ENCODE measurements at regions not wholly inside any gene's neighbourhood (a gene's known extent, or its start where the extent isn't known, plus 50 kb on each side); places are given as distances from the start of the nearest gene placed in this dataset.

GRCh38 chr14:86613126-86613525 is 1083.2 kb downstream of the FLRT2 start:
- no peak for TF ChIP-seq Cebpa-rat (IDR thresholded peaks at IDR 0.05)
- H3K27me3 ChIP-seq, result no peaks in the 10 kb centered on the region

GRCh38 chr14:86604561-86604960 is 1074.6 kb downstream of the FLRT2 start:
- no peak for TF ChIP-seq Cebpa-rat (IDR thresholded peaks at IDR 0.05)
- Histone ChIP-seq H3K9me3 (replicated peaks in 1 of 11) (no peaks in the 10 kb centered on the region; a peak in 1 of 22 replicates), H3K4me2 (no peak overlapping the region), H3K9ac (no peak overlapping the region), H3K4me1 (no peaks in the 10 kb centered on the region), H3K36me3 (no peaks in the 10 kb centered on the region), H4K20me1 (no peaks in the 10 kb centered on the region), H3K4me3 (no peak overlapping the region), H3K27me3 (no peaks in the 10 kb centered on the region), H3K27ac (no peak overlapping the region)

More at GRCh38 chr14:86613126-86613525, 1083.2 kb downstream of the FLRT2 start:
- Histone ChIP-seq H3K4me1 (0 out of 20 replicates have a peak, but pooled peaks cover 0 to 4% (median 0%) of the 10 kb centered on the region in 10 experiments), H3K27ac (no peak overlapping the region), H3K4me3 (no peak overlapping the region), H3K36me3 (no peaks in the 10 kb centered on the region), H4K20me1 (no peaks in the 10 kb centered on the region), H3K9ac (no peak overlapping the region), H3K4me2 (no peak overlapping the region), H3K9me3 (replicated peaks in 1 of 11) (no peaks in the 10 kb centered on the region)

GRCh38 chr14:86602263-86602662 is 1072.3 kb downstream of the FLRT2 start:
- no peaks in the 10 kb centered on the region for H4K20me1 ChIP-seq
- H3K36me3 ChIP-seq, result no peaks in the 10 kb centered on the region
- no peak for TF ChIP-seq Cebpa-rat (IDR thresholded peaks at IDR 0.05)
- H3K9ac ChIP-seq, result no peak overlapping the region
- H3K4me3 ChIP-seq, result no peak overlapping the region
- no peaks in the 10 kb centered on the region for H3K27me3 ChIP-seq
- no peak overlapping the region for H3K4me2 ChIP-seq
- H3K9me3 ChIP-seq (replicated peaks in 1 of 11), result no peaks in the 10 kb centered on the region; a peak in 1 of 22 replicates
- no peaks in the 10 kb centered on the region for H3K4me1 ChIP-seq
- H3K27ac ChIP-seq, result no peak overlapping the region

GRCh38 chr14:86601813-86602212 is 1071.9 kb downstream of the FLRT2 start:
- Histone ChIP-seq H3K9me3 (replicated peaks in 1 of 11) (no peaks in the 10 kb centered on the region; a peak in 1 of 22 replicates), H3K4me1 (no peaks in the 10 kb centered on the region)

GRCh38 chr14:86597279-86597678 is 1067.3 kb downstream of the FLRT2 start:
- no peaks in the 10 kb centered on the region for H3K36me3 ChIP-seq
- TF ChIP-seq Cebpa-rat (IDR thresholded peaks at IDR 0.05), result no peak
- H3K4me2 ChIP-seq, result no peak overlapping the region
- H4K20me1 ChIP-seq, result no peaks in the 10 kb centered on the region
- H3K4me3 ChIP-seq, result no peak overlapping the region
- no peak overlapping the region for H3K9ac ChIP-seq
- H3K27me3 ChIP-seq, result no peaks in the 10 kb centered on the region
- no peaks in the 10 kb centered on the region for H3K4me1 ChIP-seq
- no peaks in the 10 kb centered on the region for H3K9me3 ChIP-seq (replicated peaks in 1 of 11)
- H3K27ac ChIP-seq, result no peak overlapping the region

More at GRCh38 chr14:86601813-86602212, 1071.9 kb downstream of the FLRT2 start:
- H3K4me2 ChIP-seq, result no peak overlapping the region
- H3K27me3 ChIP-seq, result no peaks in the 10 kb centered on the region
- no peak overlapping the region for H3K9ac ChIP-seq
- H3K27ac ChIP-seq, result no peak overlapping the region
- no peaks in the 10 kb centered on the region for H3K36me3 ChIP-seq
- no peak overlapping the region for H3K4me3 ChIP-seq
- no peak for TF ChIP-seq Cebpa-rat (IDR thresholded peaks at IDR 0.05)
- H4K20me1 ChIP-seq, result no peaks in the 10 kb centered on the region

- H3K27ac ChIP-seq, result no peak overlapping the region
- H3K4me2 ChIP-seq, result no peak overlapping the region
- H3K27me3 ChIP-seq, result no peaks in the 10 kb centered on the region
- TF ChIP-seq Cebpa-rat (IDR thresholded peaks at IDR 0.05), result no peak
- H4K20me1 ChIP-seq, result no peaks in the 10 kb centered on the region
- no peak overlapping the region for H3K9ac ChIP-seq
- H3K4me3 ChIP-seq, result no peak overlapping the region
- no peaks in the 10 kb centered on the region for H3K36me3 ChIP-seq
- H3K4me1 ChIP-seq, result no peaks in the 10 kb centered on the region
- H3K9me3 ChIP-seq (replicated peaks in 1 of 11), result no peaks in the 10 kb centered on the region
Observed at GRCh38 chr14:86596024-86596423, 1066.1 kb downstream of the FLRT2 start.

- Histone ChIP-seq H3K4me3 (no peak overlapping the region), H3K27ac (no peak overlapping the region)
Observed at GRCh38 chr14:86575141-86575540, 1045.2 kb downstream of the FLRT2 start.

GRCh38 chr14:86574778-86575129 is 1044.8 kb downstream of the FLRT2 start:
- Histone ChIP-seq H3K27me3 (no peaks in the 10 kb centered on the region), H3K4me1 (no peaks in the 10 kb centered on the region), H3K4me3 (no peak overlapping the region), H3K27ac (no peak overlapping the region), H3K36me3 (no peaks in the 10 kb centered on the region; a peak in 1 of 22 replicates), H3K9me3 (replicated peaks in 1 of 11) (peaks cover 12 to 14% (median 13%) of the 10 kb centered on the region in 11 experiments), H3K9ac (no peak overlapping the region), H3K4me2 (no peak overlapping the region), H4K20me1 (no peaks in the 10 kb centered on the region)
- no peak for TF ChIP-seq Cebpa-rat (IDR thresholded peaks at IDR 0.05)

More at GRCh38 chr14:86575141-86575540, 1045.2 kb downstream of the FLRT2 start:
- H4K20me1 ChIP-seq, result no peaks in the 10 kb centered on the region
- no peak overlapping the region for H3K4me2 ChIP-seq
- no peaks in the 10 kb centered on the region for H3K4me1 ChIP-seq
- peaks cover 9 to 10% (median 10%) of the 10 kb centered on the region in 11 experiments for H3K9me3 ChIP-seq (replicated peaks in 1 of 11)
- H3K27me3 ChIP-seq, result no peaks in the 10 kb centered on the region
- H3K36me3 ChIP-seq, result no peaks in the 10 kb centered on the region; a peak in 1 of 22 replicates
- TF ChIP-seq Cebpa-rat (IDR thresholded peaks at IDR 0.05), result no peak
- H3K9ac ChIP-seq, result no peak overlapping the region

GRCh38 chr14:86574051-86574777 is 1044.3 kb downstream of the FLRT2 start:
- Histone ChIP-seq H3K9me3 (replicated peaks in 1 of 11) (peaks cover 13 to 17% (median 15%) of the 10 kb centered on the region in 11 experiments), H3K4me3 (no peak overlapping the region), H3K9ac (no peak overlapping the region), H3K27me3 (no peaks in the 10 kb centered on the region), H4K20me1 (no peaks in the 10 kb centered on the region), H3K27ac (no peak overlapping the region), H3K36me3 (no peaks in the 10 kb centered on the region; a peak in 1 of 22 replicates), H3K4me2 (no peak overlapping the region), H3K4me1 (no peaks in the 10 kb centered on the region)
- TF ChIP-seq Cebpa-rat (IDR thresholded peaks at IDR 0.05), result no peak

- Histone ChIP-seq H4K20me1 (no peaks in the 10 kb centered on the region), H3K4me1 (no peaks in the 10 kb centered on the region), H3K27ac (no peak overlapping the region), H3K36me3 (no peaks in the 10 kb centered on the region; a peak in 1 of 22 replicates), H3K4me3 (no peak overlapping the region), H3K9me3 (replicated peaks in 1 of 11) (peaks cover 13 to 17% (median 15%) of the 10 kb centered on the region in 11 experiments), H3K27me3 (no peaks in the 10 kb centered on the region), H3K4me2 (no peak overlapping the region), H3K9ac (no peak overlapping the region)
- no peak for TF ChIP-seq Cebpa-rat (IDR thresholded peaks at IDR 0.05)
Observed at GRCh38 chr14:86570371-86570770, 1040.4 kb downstream of the FLRT2 start.
